Trophoblast cell (in vitro differentiated cells and primary cell): ENCODE measurements at regions not wholly inside any gene's neighbourhood (a gene's known extent, or its start where the extent isn't known, plus 50 kb on each side); places are given as distances from the start of the nearest gene placed in this dataset.

ENCODE experiments used
- DNase-seq, 2 donors: peaks; one replicate each; pipeline ENCODE4 v3.0.0-alpha.2; 2016
- H2AFZ ChIP-seq: 2 replicates; pipeline ENCODE4 v1.6.1; 2013; ENCODE audit warnings: low read length, moderate library complexity, mild to moderate bottlenecking; ENCODE audit not compliant: insufficient read depth, poor library complexity
- H2AK5ac ChIP-seq: 2 replicates; pipeline ENCODE4 v1.6.1; 2013; ENCODE audit warnings: mild to moderate bottlenecking, low read length
- H2BK120ac ChIP-seq: 2 replicates; pipeline ENCODE4 v1.6.1; 2013; ENCODE audit warnings: low read length, mild to moderate bottlenecking, moderate library complexity; ENCODE audit not compliant: insufficient read depth, poor library complexity
- H2BK12ac ChIP-seq: 2 replicates; pipeline ENCODE4 v1.6.1; 2013; ENCODE audit warnings: mild to moderate bottlenecking, low read length, moderate library complexity
- H2BK5ac ChIP-seq: 2 replicates; pipeline ENCODE4 v1.6.1; 2013; ENCODE audit warnings: low read length, low read depth, moderate library complexity, mild to moderate bottlenecking; ENCODE audit not compliant: poor library complexity
- H3K14ac ChIP-seq: 2 replicates; pipeline ENCODE4 v1.6.1; 2013; ENCODE audit warnings: mild to moderate bottlenecking, low read length
- H3K18ac ChIP-seq: 2 replicates; pipeline ENCODE4 v1.6.1; 2013; ENCODE audit warnings: mild to moderate bottlenecking, low read length
- H3K23ac ChIP-seq: 2 replicates; pipeline ENCODE4 v1.6.1; 2013; ENCODE audit warnings: low read length
- H3K27ac ChIP-seq: 2 replicates; pipeline ENCODE4 v1.5.1; 2013; ENCODE audit warnings: low read depth, mild to moderate bottlenecking, inconsistent platforms, low read length, moderate library complexity
- H3K27me3 ChIP-seq: 2 replicates; pipeline ENCODE4 v1.6.1; 2013; ENCODE audit warnings: inconsistent platforms, mild to moderate bottlenecking, low read length, moderate library complexity; ENCODE audit not compliant: insufficient read depth
- H3K36me3 ChIP-seq, 2 experiments: 1 replicate in 1 of 2; 2 replicates in 1 of 2; pipeline ENCODE4 v1.6.1; 2013; ENCODE audit warnings: low read length in 2 of 2, mild to moderate bottlenecking in 2 of 2, moderate library complexity in 1 of 2; ENCODE audit not compliant: insufficient read depth in 2 of 2, control insufficient read depth in 1 of 2
- H3K4ac ChIP-seq: 2 replicates; pipeline ENCODE4 v1.6.1; 2013; ENCODE audit warnings: low read depth, mild to moderate bottlenecking, low read length, moderate library complexity
- H3K4me1 ChIP-seq, 2 experiments: 1 replicate in 1 of 2; 2 replicates in 1 of 2; pipeline ENCODE4 v1.6.1; 2013; ENCODE audit warnings: low read length in 2 of 2, mild to moderate bottlenecking in 2 of 2, moderate library complexity in 1 of 2; ENCODE audit not compliant: insufficient read depth in 2 of 2, control insufficient read depth in 1 of 2
- H3K4me2 ChIP-seq: 2 replicates; pipeline ENCODE4 v1.6.1; 2013; ENCODE audit warnings: inconsistent platforms, mild to moderate bottlenecking, low read length, moderate library complexity
- H3K4me3 ChIP-seq: 2 replicates; pipeline ENCODE4 v1.5.1; 2013; ENCODE audit warnings: mild to moderate bottlenecking, low read depth, low read length, inconsistent platforms
- H3K79me1 ChIP-seq: one replicate; pipeline ENCODE4 v1.6.1; 2013; ENCODE audit warnings: low read length
- H3K79me2 ChIP-seq: 2 replicates; pipeline ENCODE4 v1.6.1; 2013; ENCODE audit warnings: low read length, mild to moderate bottlenecking; ENCODE audit not compliant: control insufficient read depth, insufficient read depth, poor library complexity
- H3K9ac ChIP-seq: 2 replicates; pipeline ENCODE4 v1.6.1; 2013; ENCODE audit warnings: mild to moderate bottlenecking, low read length
- H3K9me3 ChIP-seq: 2 replicates; pipeline ENCODE4 v1.6.1; 2013; ENCODE audit warnings: low read depth, mild to moderate bottlenecking, control low read depth, inconsistent platforms, low read length; ENCODE audit not compliant: insufficient read depth
- H4K12ac ChIP-seq: 2 replicates; pipeline ENCODE4 v1.6.1; 2013; ENCODE audit warnings: low read depth, mild to moderate bottlenecking, low read length, moderate library complexity
- H4K8ac ChIP-seq: 2 replicates; pipeline ENCODE4 v1.6.1; 2013; ENCODE audit warnings: low read depth, mild to moderate bottlenecking, low read length, moderate library complexity
- H4K91ac ChIP-seq: one replicate; pipeline ENCODE4 v1.6.1; 2013; ENCODE audit warnings: low read depth, mild to moderate bottlenecking, low read length, moderate library complexity
- WGBS: extraction: QIAGEN DNeasy Blood & Tissue Kit; methylation state at CpG from one replicate; pipeline ENCODE4 v1.1.7; 2013; ENCODE audit warnings: missing lambda C conversion rate; ENCODE audit not compliant: insufficient read length, insufficient coverage; ENCODE audit errors: extremely low coverage; 5-methylcytosine and 5-hydroxymethylcytosine counted together

- Histone ChIP-seq H3K4me1 (peaks cover 9 to 16% of the 10 kb centered on the region in 2 experiments), H3K9ac (no peak overlapping the region), H2AK5ac (no peak overlapping the region), H3K23ac (no peak overlapping the region), H2BK5ac (no peak overlapping the region), H3K18ac (no peak overlapping the region), H3K14ac (no peak overlapping the region), H4K12ac (no peak overlapping the region), H3K4me2 (no peak overlapping the region), H3K4ac (no peak overlapping the region), H3K79me1 (peaks cover 6% of the 10 kb centered on the region), H3K79me2 (no peaks in the 10 kb centered on the region), H2AFZ (no peak overlapping the region), H2BK12ac (no peak overlapping the region), H3K9me3 (no peaks in the 10 kb centered on the region), H3K27me3 (no peaks in the 10 kb centered on the region), H3K27ac (no peak overlapping the region), H3K36me3 (no peaks in the 10 kb centered on the region), H4K91ac (no peak overlapping the region), H3K4me3 (no peak overlapping the region), H4K8ac (no peak overlapping the region), H2BK120ac (no peak overlapping the region)
- peak; percentile 35 to 62 for DNase-seq
- no CpG with 5 or more reads among the region's 7 CpGs for WGBS
Measured at GRCh38 chr16:17568239-17568638, 97.5 kb upstream of the XYLT1 start.

GRCh38 chr16:17567455-17567854 lies 96.7 kb upstream of the XYLT1 start:
- no CpG with 5 or more reads among the region's 7 CpGs for WGBS
- H2BK12ac ChIP-seq, result no peak overlapping the region
- no peaks in the 10 kb centered on the region for H3K36me3 ChIP-seq
- no peak overlapping the region for H3K18ac ChIP-seq
- no peak overlapping the region for H3K27ac ChIP-seq
- H3K4me2 ChIP-seq, result no peak overlapping the region
- no peak overlapping the region for H2AK5ac ChIP-seq
- H3K79me1 ChIP-seq, result peaks cover 4% of the 10 kb centered on the region
- DNase-seq, result peak; percentile 77 to 89
- H2BK120ac ChIP-seq, result no peak overlapping the region
- no peak overlapping the region for H4K8ac ChIP-seq
- no peak overlapping the region for H3K14ac ChIP-seq
- no peak overlapping the region for H4K12ac ChIP-seq
- no peak overlapping the region for H3K4ac ChIP-seq
- H4K91ac ChIP-seq, result no peak overlapping the region
- no peak overlapping the region for H2AFZ ChIP-seq
- H3K23ac ChIP-seq, result no peak overlapping the region
- H2BK5ac ChIP-seq, result no peak overlapping the region
- no peaks in the 10 kb centered on the region for H3K27me3 ChIP-seq
- no peaks in the 10 kb centered on the region for H3K79me2 ChIP-seq
- H3K9me3 ChIP-seq, result no peaks in the 10 kb centered on the region
- H3K4me1 ChIP-seq, result peaks cover 7 to 13% of the 10 kb centered on the region in 2 experiments
- H3K4me3 ChIP-seq, result no peak overlapping the region
- H3K9ac ChIP-seq, result no peak overlapping the region

GRCh38 chr16:17566656-17567450 lies 96.1 kb upstream of the XYLT1 start:
- no peak overlapping the region for H4K12ac ChIP-seq
- H3K18ac ChIP-seq, result no peak overlapping the region
- no peaks in the 10 kb centered on the region for H3K36me3 ChIP-seq
- H2BK5ac ChIP-seq, result no peak overlapping the region
- peaks cover 4% of the 10 kb centered on the region for H3K79me1 ChIP-seq
- H2AK5ac ChIP-seq, result no peak overlapping the region
- DNase-seq, result peak; percentile 93 to 98
- peaks cover 4 to 9% of the 10 kb centered on the region in 2 experiments for H3K4me1 ChIP-seq
- H2BK120ac ChIP-seq, result no peak overlapping the region
- WGBS, result no CpG with 5 or more reads among the region's 6 CpGs
- H2AFZ ChIP-seq, result no peak overlapping the region
- H4K91ac ChIP-seq, result no peak overlapping the region
- no peaks in the 10 kb centered on the region for H3K9me3 ChIP-seq
- no peaks in the 10 kb centered on the region for H3K79me2 ChIP-seq
- no peak overlapping the region for H4K8ac ChIP-seq
- H3K27ac ChIP-seq, result no peak overlapping the region
- no peak overlapping the region for H2BK12ac ChIP-seq
- no peak overlapping the region for H3K4me3 ChIP-seq
- H3K4ac ChIP-seq, result no peak overlapping the region
- H3K23ac ChIP-seq, result no peak overlapping the region
- no peak overlapping the region for H3K9ac ChIP-seq
- no peaks in the 10 kb centered on the region for H3K27me3 ChIP-seq
- H3K14ac ChIP-seq, result no peak overlapping the region
- no peak overlapping the region for H3K4me2 ChIP-seq

GRCh38 chr16:17566075-17566474 lies 95.3 kb upstream of the XYLT1 start:
- Histone ChIP-seq H3K4ac (no peak overlapping the region), H3K4me2 (no peak overlapping the region), H3K4me3 (no peak overlapping the region), H4K91ac (no peak overlapping the region), H3K79me1 (peaks cover 2% of the 10 kb centered on the region), H3K9me3 (no peaks in the 10 kb centered on the region), H3K14ac (no peak overlapping the region), H3K9ac (no peak overlapping the region), H3K27me3 (no peaks in the 10 kb centered on the region), H4K8ac (no peak overlapping the region), H3K27ac (no peak overlapping the region), H3K23ac (no peak overlapping the region), H4K12ac (no peak overlapping the region), H3K4me1 (peaks cover 3 to 6% of the 10 kb centered on the region in 2 experiments), H3K79me2 (no peaks in the 10 kb centered on the region), H2BK120ac (peak overlapping the region; percentile 36), H2AK5ac (no peak overlapping the region), H2AFZ (no peak overlapping the region), H2BK12ac (no peak overlapping the region), H3K18ac (no peak overlapping the region), H2BK5ac (no peak overlapping the region), H3K36me3 (no peaks in the 10 kb centered on the region)
- no CpG with 5 or more reads among the region's 1 CpG for WGBS
- DNase-seq, result peak in 1 of 2 donors; percentile 35
